Stimulated activated naive CD8-positive, alpha-beta T cell treated with anti-CD3 and anti-CD28 coated beads, Interleukin-15, Interleukin-2, amounts not matched to agents 100 ng/mL and 50 ng/mL, for 24 hours (primary cell): ENCODE measurements at regions not wholly inside any gene's neighbourhood (a gene's known extent, or its start where the extent isn't known, plus 50 kb on each side); places are given as distances from the start of the nearest gene placed in this dataset.

Experiments
- H3K27ac Mint-ChIP-seq: one replicate; pipeline ENCODE4 v1.8.0; 2021; ENCODE audit warnings: mild to moderate bottlenecking, mixed read lengths
- H3K27me3 Mint-ChIP-seq: one replicate; pipeline ENCODE4 v1.8.0; 2021; ENCODE audit warnings: mixed read lengths
- H3K36me3 Mint-ChIP-seq: one replicate; pipeline ENCODE4 v1.8.0; 2021; ENCODE audit warnings: low read depth, mixed read lengths
- H3K4me1 Mint-ChIP-seq: one replicate; pipeline ENCODE4 v1.8.0; 2021; ENCODE audit warnings: low read depth, mixed read lengths
- H3K4me3 Mint-ChIP-seq: one replicate; pipeline ENCODE4 v1.8.0; 2021; ENCODE audit warnings: mild to moderate bottlenecking, mixed read lengths
- H3K9me3 Mint-ChIP-seq: one replicate; pipeline ENCODE4 v1.8.0; 2021; ENCODE audit warnings: mixed read lengths

DNA sequence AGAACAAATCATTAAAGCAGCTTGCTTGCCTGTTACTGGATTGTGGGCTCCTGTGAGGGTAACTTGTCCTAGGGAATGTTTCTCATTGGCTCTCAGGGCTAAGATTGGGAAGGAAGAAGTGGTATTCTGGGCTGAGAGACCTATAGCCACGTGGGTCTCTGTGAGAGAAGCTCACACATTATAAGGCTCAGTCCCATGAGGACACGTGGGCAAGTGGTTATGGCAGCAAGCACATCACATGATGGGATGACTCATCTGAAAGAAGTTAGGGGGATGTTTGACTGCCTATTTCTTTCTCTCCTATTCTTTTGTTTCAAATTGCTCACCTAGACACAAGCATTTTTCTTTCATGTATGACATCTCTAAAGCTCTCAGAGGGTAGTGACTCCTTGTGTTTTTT is 418.0 kb upstream of the ST6GAL2 start:
- peaks cover 12% of the 10 kb centered on the region for H3K9me3 Mint-ChIP-seq
- H3K4me3 Mint-ChIP-seq: no peak overlapping the region
- H3K27me3 Mint-ChIP-seq: no peaks in the 10 kb centered on the region
- H3K4me1 Mint-ChIP-seq: no peaks in the 10 kb centered on the region
- no peaks in the 10 kb centered on the region for H3K36me3 Mint-ChIP-seq
- no peak overlapping the region for H3K27ac Mint-ChIP-seq

DNA sequence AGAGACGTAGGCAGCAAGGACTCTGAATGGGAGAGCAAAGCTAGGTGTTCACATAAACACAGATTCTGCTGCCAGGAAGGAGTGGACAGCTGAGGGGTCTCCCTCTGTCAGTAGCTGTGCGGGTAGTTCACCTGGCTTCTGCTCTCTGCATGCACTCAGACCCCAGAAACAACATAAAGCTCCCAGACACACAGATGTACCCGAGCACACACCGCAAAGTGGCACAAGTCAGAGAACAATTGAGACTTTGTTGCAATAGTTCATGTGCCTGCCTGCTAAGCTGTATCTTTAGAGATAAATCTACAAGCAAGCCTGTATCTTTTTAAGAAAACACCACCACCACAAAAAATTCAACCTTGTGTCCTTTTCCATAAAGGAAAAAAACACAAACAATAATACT is 420.0 kb upstream of the ST6GAL2 start:
- H3K27ac Mint-ChIP-seq: no peak overlapping the region
- H3K36me3 Mint-ChIP-seq: no peaks in the 10 kb centered on the region
- peaks cover 12% of the 10 kb centered on the region for H3K9me3 Mint-ChIP-seq
- no peaks in the 10 kb centered on the region for H3K4me1 Mint-ChIP-seq
- H3K27me3 Mint-ChIP-seq: no peaks in the 10 kb centered on the region
- H3K4me3 Mint-ChIP-seq: no peak overlapping the region

GRCh38 chr2:107306881-107307280 is 420.9 kb upstream of the ST6GAL2 start:
- H3K36me3 Mint-ChIP-seq: no peaks in the 10 kb centered on the region
- no peaks in the 10 kb centered on the region for H3K4me1 Mint-ChIP-seq
- no peak overlapping the region for H3K27ac Mint-ChIP-seq
- H3K27me3 Mint-ChIP-seq: no peaks in the 10 kb centered on the region
- H3K9me3 Mint-ChIP-seq: peaks cover 9% of the 10 kb centered on the region
- H3K4me3 Mint-ChIP-seq: no peak overlapping the region

GRCh38 chr2:107308835-107309234 is 422.9 kb upstream of the ST6GAL2 start:
- peaks cover 12% of the 10 kb centered on the region for H3K9me3 Mint-ChIP-seq
- no peak overlapping the region for H3K4me3 Mint-ChIP-seq
- no peaks in the 10 kb centered on the region for H3K27me3 Mint-ChIP-seq
- H3K27ac Mint-ChIP-seq: no peak overlapping the region
- no peaks in the 10 kb centered on the region for H3K4me1 Mint-ChIP-seq
- no peaks in the 10 kb centered on the region for H3K36me3 Mint-ChIP-seq

DNA sequence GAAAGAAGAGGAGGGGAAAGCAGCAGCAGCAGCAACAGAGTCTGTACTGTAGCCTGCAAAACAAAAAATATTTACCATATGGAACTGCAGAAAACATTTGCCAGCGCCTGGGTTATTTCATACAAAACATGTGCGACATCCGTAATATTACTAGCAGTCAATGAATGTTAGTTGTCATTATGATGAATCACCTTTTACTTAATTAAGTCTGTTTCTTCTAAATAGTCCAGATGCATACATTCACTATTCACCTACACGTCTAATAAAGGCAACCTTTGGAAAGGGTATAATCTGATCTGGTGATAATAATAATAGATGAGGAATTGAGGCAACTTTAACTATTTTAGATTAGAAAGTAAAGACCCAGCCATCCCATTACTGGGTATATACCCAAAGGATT is 426.3 kb upstream of the ST6GAL2 start:
- H3K4me3 Mint-ChIP-seq: no peak overlapping the region
- H3K27ac Mint-ChIP-seq: no peak overlapping the region
- H3K4me1 Mint-ChIP-seq: no peaks in the 10 kb centered on the region
- H3K36me3 Mint-ChIP-seq: no peaks in the 10 kb centered on the region
- H3K27me3 Mint-ChIP-seq: no peaks in the 10 kb centered on the region
- peaks cover 18% of the 10 kb centered on the region for H3K9me3 Mint-ChIP-seq

GRCh38 chr2:107313316-107313715 is 427.3 kb upstream of the ST6GAL2 start:
- peaks cover 13% of the 10 kb centered on the region for H3K9me3 Mint-ChIP-seq
- no peak overlapping the region for H3K27ac Mint-ChIP-seq
- H3K36me3 Mint-ChIP-seq: no peaks in the 10 kb centered on the region
- no peaks in the 10 kb centered on the region for H3K4me1 Mint-ChIP-seq
- H3K27me3 Mint-ChIP-seq: no peaks in the 10 kb centered on the region
- no peak overlapping the region for H3K4me3 Mint-ChIP-seq

DNA sequence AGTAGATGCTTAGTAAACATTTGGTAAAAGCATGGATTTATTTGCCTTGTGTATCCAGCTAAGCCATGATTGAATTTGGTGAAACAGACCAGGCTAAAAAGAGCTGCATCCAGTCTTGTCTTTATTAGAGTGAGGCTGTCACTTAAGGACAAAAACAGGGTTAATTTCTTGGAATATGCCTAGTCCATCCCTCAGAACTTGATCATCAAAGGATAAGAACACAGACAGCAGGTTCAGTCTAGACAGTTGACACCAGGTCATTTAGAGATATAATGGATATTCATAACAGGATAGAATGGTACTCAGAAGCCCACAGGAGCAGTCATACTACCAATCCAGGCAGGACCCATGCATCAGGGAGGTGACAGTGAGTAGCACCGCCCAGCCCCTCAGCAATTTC is 434.9 kb upstream of the ST6GAL2 start:
- H3K4me1 Mint-ChIP-seq: no peaks in the 10 kb centered on the region
- H3K9me3 Mint-ChIP-seq: peaks cover 13% of the 10 kb centered on the region
- H3K27ac Mint-ChIP-seq: no peak overlapping the region
- no peaks in the 10 kb centered on the region for H3K27me3 Mint-ChIP-seq
- no peak overlapping the region for H3K4me3 Mint-ChIP-seq
- no peaks in the 10 kb centered on the region for H3K36me3 Mint-ChIP-seq

DNA sequence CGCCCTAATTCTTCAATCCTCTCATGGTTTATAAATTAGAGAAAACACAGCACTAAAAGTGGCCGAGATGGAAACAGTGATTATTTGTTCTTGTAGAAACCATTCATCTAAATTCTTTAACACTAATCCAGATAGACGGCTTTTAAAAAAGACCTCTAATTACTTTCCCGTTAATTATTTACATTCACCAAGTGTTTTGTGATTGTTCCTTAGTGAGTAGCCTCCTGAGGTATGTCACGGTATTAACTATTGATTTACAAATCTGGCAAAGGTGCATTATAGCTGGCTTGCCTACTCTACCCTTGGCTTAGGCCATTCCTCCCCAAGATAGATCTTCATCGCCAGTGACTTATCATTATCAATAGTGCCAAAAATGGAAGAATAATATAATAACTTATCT is 436.4 kb upstream of the ST6GAL2 start:
- Mint-ChIP-seq H3K27ac (no peak overlapping the region), H3K4me1 (no peaks in the 10 kb centered on the region), H3K9me3 (peaks cover 17% of the 10 kb centered on the region), H3K4me3 (no peak overlapping the region), H3K36me3 (no peaks in the 10 kb centered on the region), H3K27me3 (no peaks in the 10 kb centered on the region)

- no peaks in the 10 kb centered on the region for H3K27me3 Mint-ChIP-seq
- H3K36me3 Mint-ChIP-seq: no peaks in the 10 kb centered on the region
- peaks cover 17% of the 10 kb centered on the region for H3K9me3 Mint-ChIP-seq
- H3K4me1 Mint-ChIP-seq: no peaks in the 10 kb centered on the region
- no peak overlapping the region for H3K4me3 Mint-ChIP-seq
- H3K27ac Mint-ChIP-seq: no peak overlapping the region
These were observed 438.1 kb upstream of the ST6GAL2 start for GRCh38 chr2:107323946-107324565.

DNA sequence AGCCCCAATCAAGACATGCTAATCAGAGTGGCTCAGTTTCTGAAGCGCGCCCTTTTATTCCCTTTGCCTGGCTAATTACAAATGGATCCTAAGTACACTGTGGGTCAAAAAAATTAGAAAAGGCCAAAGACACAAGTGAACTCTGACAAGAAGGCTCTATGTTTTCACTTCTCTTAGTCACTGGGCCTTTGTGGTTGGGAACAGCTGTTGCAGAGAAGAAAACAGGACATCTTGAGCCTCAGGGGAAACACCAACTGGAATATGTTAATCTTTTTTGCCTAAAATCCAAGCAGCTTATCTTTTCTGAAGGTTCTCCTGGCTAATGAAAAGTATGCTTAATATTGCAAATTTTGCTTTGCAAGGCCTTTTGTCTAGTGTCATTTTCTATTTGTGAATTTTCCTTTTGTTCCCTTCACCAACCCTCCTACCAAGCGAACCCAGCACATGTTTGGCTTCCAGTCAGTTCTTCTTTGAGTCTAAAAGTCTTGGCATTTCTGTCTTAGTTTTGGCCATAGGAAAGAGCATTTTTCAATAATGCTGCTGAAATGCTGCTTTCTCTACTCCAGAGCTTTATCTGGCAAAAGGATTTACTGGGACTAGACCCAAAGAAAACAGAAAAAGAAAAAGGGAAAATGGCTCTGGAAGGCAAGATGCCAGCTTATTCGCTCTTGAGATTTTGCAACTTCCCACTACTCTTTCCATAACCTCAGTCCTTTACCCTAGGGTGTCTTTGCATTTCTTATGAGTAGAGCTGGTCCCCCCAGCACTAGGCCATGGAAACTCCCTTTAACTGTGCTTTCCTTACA is 440.2 kb upstream of the ST6GAL2 start:
- no peaks in the 10 kb centered on the region for H3K36me3 Mint-ChIP-seq
- H3K4me3 Mint-ChIP-seq: no peak overlapping the region
- no peaks in the 10 kb centered on the region for H3K27me3 Mint-ChIP-seq
- H3K4me1 Mint-ChIP-seq: no peaks in the 10 kb centered on the region
- peaks cover 22% of the 10 kb centered on the region for H3K9me3 Mint-ChIP-seq
- H3K27ac Mint-ChIP-seq: no peak overlapping the region

DNA sequence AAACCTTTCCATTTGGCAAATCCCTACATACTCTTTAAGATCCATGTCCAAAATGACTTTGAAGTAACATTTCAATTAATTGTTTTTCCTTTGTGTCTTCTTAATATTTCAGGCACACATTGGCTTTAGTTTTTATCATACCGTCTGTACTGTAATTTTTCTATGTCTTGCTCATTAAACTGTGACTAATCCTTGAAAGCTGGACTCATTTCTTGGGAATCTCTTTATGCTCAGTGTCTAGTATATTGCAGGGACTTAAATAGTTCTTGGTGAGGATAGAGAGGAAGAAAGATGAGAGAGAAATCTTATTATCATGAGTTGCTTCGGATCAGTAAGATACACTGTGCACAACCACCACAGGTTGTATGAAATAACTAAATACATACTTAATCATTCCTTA is 448.3 kb upstream of the ST6GAL2 start:
- Mint-ChIP-seq H3K4me3 (no peak overlapping the region), H3K4me1 (no peaks in the 10 kb centered on the region), H3K27me3 (no peaks in the 10 kb centered on the region), H3K9me3 (peaks cover 8% of the 10 kb centered on the region), H3K36me3 (no peaks in the 10 kb centered on the region), H3K27ac (no peak overlapping the region)

- H3K27ac Mint-ChIP-seq: no peak overlapping the region
- H3K4me3 Mint-ChIP-seq: no peak overlapping the region
- no peaks in the 10 kb centered on the region for H3K27me3 Mint-ChIP-seq
- H3K36me3 Mint-ChIP-seq: no peaks in the 10 kb centered on the region
- peaks cover 3% of the 10 kb centered on the region for H3K9me3 Mint-ChIP-seq
- H3K4me1 Mint-ChIP-seq: no peaks in the 10 kb centered on the region
These were observed 450.6 kb upstream of the ST6GAL2 start for GRCh38 chr2:107336526-107336925.

GRCh38 chr2:107337209-107337898 is 451.4 kb upstream of the ST6GAL2 start:
- Mint-ChIP-seq H3K4me1 (no peaks in the 10 kb centered on the region), H3K27me3 (no peaks in the 10 kb centered on the region), H3K36me3 (no peaks in the 10 kb centered on the region), H3K27ac (no peak overlapping the region), H3K9me3 (peaks cover 3% of the 10 kb centered on the region), H3K4me3 (no peak overlapping the region)

DNA sequence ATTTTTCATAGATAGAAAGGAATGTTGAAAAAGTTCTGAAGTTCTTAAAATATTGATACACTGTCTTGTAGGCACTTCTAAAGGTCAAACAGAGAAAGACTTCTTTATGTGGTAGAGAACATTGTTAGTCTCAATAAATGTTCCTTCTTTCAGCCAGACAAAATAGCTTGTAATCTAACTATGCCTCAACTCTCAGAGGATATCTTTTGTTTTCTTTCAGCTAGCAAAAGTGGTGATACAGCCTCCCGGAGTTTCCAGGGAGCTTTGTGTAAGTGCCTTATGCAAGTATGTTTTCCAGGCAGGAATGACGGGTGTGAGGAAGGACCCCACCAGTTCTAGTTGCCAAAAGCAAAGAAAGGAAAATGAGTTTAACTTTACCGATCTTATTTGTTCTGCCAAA is 452.1 kb upstream of the ST6GAL2 start:
- Mint-ChIP-seq H3K36me3 (no peaks in the 10 kb centered on the region), H3K9me3 (peaks cover 3% of the 10 kb centered on the region), H3K4me1 (no peaks in the 10 kb centered on the region), H3K27ac (no peak overlapping the region), H3K4me3 (no peak overlapping the region), H3K27me3 (no peaks in the 10 kb centered on the region)

- H3K4me3 Mint-ChIP-seq: no peak overlapping the region
- H3K27ac Mint-ChIP-seq: no peak overlapping the region
- no peaks in the 10 kb centered on the region for H3K27me3 Mint-ChIP-seq
- peaks cover 3% of the 10 kb centered on the region for H3K9me3 Mint-ChIP-seq
- no peaks in the 10 kb centered on the region for H3K36me3 Mint-ChIP-seq
- no peaks in the 10 kb centered on the region for H3K4me1 Mint-ChIP-seq
These were observed 452.6 kb upstream of the ST6GAL2 start for GRCh38 chr2:107338571-107338970.
